Activated naive CD8-positive, alpha-beta T cell treated with anti-CD3 and anti-CD28 coated beads, Interleukin-2, amount 50 U/mL, for 16 hours (primary cell): ENCODE measurements at regions not wholly inside any gene's neighbourhood (a gene's known extent, or its start where the extent isn't known, plus 50 kb on each side); places are given as distances from the start of the nearest gene placed in this dataset.
"Not testable (repeated sequence)": the region's sequence is repeated elsewhere in the genome, so short reads cannot be mapped to it uniquely, and the experiment has no call there.

Experiments used
- DNase-seq: peaks from one replicate; pipeline ENCODE4 v3.0.0-alpha.2; 2020; ENCODE audit warnings: low read depth, low spot score

- no peak for DNase-seq
Measured at GRCh38 chr5:154589511-154589910, 111.5 kb upstream of the HAND1 start.

GRCh38 chr5:154588833-154589425 is 110.9 kb upstream of the HAND1 start:
- DNase-seq, result not testable (repeated sequence)

GRCh38 chr5:154588091-154588774 is 110.2 kb upstream of the HAND1 start:
- DNase-seq, result no peak

GRCh38 chr5:154587123-154588026 is 109.3 kb upstream of the HAND1 start:
- no peak for DNase-seq

GRCh38 chr5:154583671-154584177 is 105.7 kb upstream of the HAND1 start:
- no peak for DNase-seq

- DNase-seq, result no peak
Measured at GRCh38 chr5:154580422-154580821, 102.4 kb upstream of the HAND1 start.

- DNase-seq, result no peak
Measured at GRCh38 chr5:154577416-154577815, 99.4 kb upstream of the HAND1 start.

- DNase-seq, result no peak
Measured at GRCh38 chr5:154576429-154576806, 98.4 kb upstream of the HAND1 start.

GRCh38 chr5:154575546-154576428 is 97.8 kb upstream of the HAND1 start:
- DNase-seq, result no peak

- no peak for DNase-seq
Measured at GRCh38 chr5:154573011-154573410, 95.0 kb upstream of the HAND1 start.

- DNase-seq, result no peak
Measured at GRCh38 chr5:154571325-154572035, 93.5 kb upstream of the HAND1 start.

GRCh38 chr5:154570572-154571324 is 92.7 kb upstream of the HAND1 start:
- DNase-seq, result no peak

GRCh38 chr5:154568589-154568988 is 90.6 kb upstream of the HAND1 start:
- DNase-seq, result no peak

GRCh38 chr5:154567155-154567554 is 89.1 kb upstream of the HAND1 start:
- DNase-seq, result no peak

- no peak for DNase-seq
Measured at GRCh38 chr5:154566146-154566680, 88.2 kb upstream of the HAND1 start.

- no peak for DNase-seq
Measured at GRCh38 chr5:154565123-154565522, 87.1 kb upstream of the HAND1 start.

GRCh38 chr5:154562244-154562880 is 84.3 kb upstream of the HAND1 start:
- no peak for DNase-seq

GRCh38 chr5:154559398-154560276 is 81.6 kb upstream of the HAND1 start:
- no peak for DNase-seq
